ENCODE measurements at regions not wholly inside any gene's neighbourhood (a gene's known extent, or its start where the extent isn't known, plus 50 kb on each side); places are given as distances from the start of the nearest gene placed in this dataset.
A peak's percentile ranks its signal among the peaks of the same experiment; 100 is the strongest.
"Not testable (repeated sequence)": the region's sequence is repeated elsewhere in the genome, so short reads cannot be mapped to it uniquely, and the experiment has no call there.

- DNase-seq: peak; percentile 29
Measured at GRCh38 chr4:24195991-24196736, 306.3 kb upstream of the PPARGC1A start.

- no peak for DNase-seq
Measured at GRCh38 chr4:24192018-24192641, 302.3 kb upstream of the PPARGC1A start.

GRCh38 chr4:24190761-24191695 lies 301.2 kb upstream of the PPARGC1A start:
- no peak for DNase-seq

- DNase-seq: no peak
Measured at GRCh38 chr4:24188459-24188858, 298.6 kb upstream of the PPARGC1A start.

- no peak for DNase-seq
Measured at GRCh38 chr4:24186466-24186865, 296.6 kb upstream of the PPARGC1A start.

GRCh38 chr4:24181005-24181404 lies 291.2 kb upstream of the PPARGC1A start:
- DNase-seq: no peak

- DNase-seq: no peak
Measured at GRCh38 chr4:24180586-24180985, 290.7 kb upstream of the PPARGC1A start.

GRCh38 chr4:24179201-24179840 lies 289.5 kb upstream of the PPARGC1A start:
- no peak for DNase-seq

GRCh38 chr4:24177443-24177842 lies 287.6 kb upstream of the PPARGC1A start:
- DNase-seq: not testable (repeated sequence)

GRCh38 chr4:24175707-24176106 lies 285.9 kb upstream of the PPARGC1A start:
- DNase-seq: no peak

GRCh38 chr4:24174602-24175001 lies 284.8 kb upstream of the PPARGC1A start:
- DNase-seq: no peak

GRCh38 chr4:24172406-24172805 lies 282.6 kb upstream of the PPARGC1A start:
- no peak for DNase-seq

- no peak for DNase-seq
Measured at GRCh38 chr4:24169956-24170355, 280.1 kb upstream of the PPARGC1A start.

- DNase-seq: no peak
Measured at GRCh38 chr4:24168658-24169057, 278.8 kb upstream of the PPARGC1A start.

GRCh38 chr4:24166501-24166900 lies 276.7 kb upstream of the PPARGC1A start:
- no peak for DNase-seq

GRCh38 chr4:24164797-24165196 lies 274.9 kb upstream of the PPARGC1A start:
- no peak for DNase-seq

GRCh38 chr4:24164054-24164693 lies 274.3 kb upstream of the PPARGC1A start:
- no peak for DNase-seq

GRCh38 chr4:24163314-24163713 lies 273.5 kb upstream of the PPARGC1A start:
- DNase-seq: no peak

GRCh38 chr4:24160358-24160757 lies 270.5 kb upstream of the PPARGC1A start:
- no peak for DNase-seq

- no peak for DNase-seq
Measured at GRCh38 chr4:24158031-24158430, 268.2 kb upstream of the PPARGC1A start.

GRCh38 chr4:24150034-24150433 lies 260.2 kb upstream of the PPARGC1A start:
- no peak for DNase-seq

GRCh38 chr4:24146127-24146526 lies 256.3 kb upstream of the PPARGC1A start:
- DNase-seq: no peak

GRCh38 chr4:24145591-24145990 lies 255.7 kb upstream of the PPARGC1A start:
- no peak for DNase-seq

All from NCI-H1105 (cell line).